ENCODE measurements at regions not wholly inside any gene's neighbourhood (a gene's known extent, or its start where the extent isn't known, plus 50 kb on each side); places are given as distances from the start of the nearest gene placed in this dataset.

DNA sequence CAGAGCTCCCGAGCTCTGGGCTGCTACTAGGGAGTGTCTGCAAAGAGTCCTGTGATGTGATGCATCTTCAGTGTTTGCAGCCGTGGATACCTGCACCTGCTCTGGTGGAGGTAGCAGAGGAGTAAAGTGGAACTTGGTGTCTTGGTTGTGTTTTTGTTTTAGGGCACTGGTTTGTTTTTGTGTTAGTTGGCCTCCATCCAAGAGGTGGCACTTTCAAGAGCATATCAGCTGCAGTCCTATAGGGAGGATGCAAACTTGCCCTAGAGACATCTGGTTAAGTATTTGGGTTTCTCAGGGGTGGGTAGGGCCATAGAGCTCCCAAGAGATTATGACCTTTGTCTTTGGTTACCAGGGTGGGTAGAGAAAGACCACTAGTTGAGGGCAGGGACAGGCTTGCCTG lies 1249.0 kb upstream of the FAM98A start:
- Histone ChIP-seq H3K36me3 (ENCODE audit: control insufficient read depth, insufficient read depth, low read length) (no peaks in the 10 kb centered on the region), H3K27ac (ENCODE audit: low read length) (no peak overlapping the region), H3K9me3 (ENCODE audit: control insufficient read depth, insufficient read depth, low read length) (no peaks in the 10 kb centered on the region), H3K4me1 (ENCODE audit: control insufficient read depth, insufficient read depth, low read length) (no peaks in the 10 kb centered on the region; the same call in 1 of the 2 replicates), H3K4me3 (ENCODE audit: low read length) (no peak overlapping the region), H3K27me3 (ENCODE audit: control insufficient read depth, insufficient read depth, low read length) (no peaks in the 10 kb centered on the region)
- no CpG with 5 or more reads among the region's 2 CpGs for WGBS (ENCODE audit: insufficient coverage, insufficient read length)
- DNase-seq (ENCODE audit: low read depth, low spot score): no peak

DNA sequence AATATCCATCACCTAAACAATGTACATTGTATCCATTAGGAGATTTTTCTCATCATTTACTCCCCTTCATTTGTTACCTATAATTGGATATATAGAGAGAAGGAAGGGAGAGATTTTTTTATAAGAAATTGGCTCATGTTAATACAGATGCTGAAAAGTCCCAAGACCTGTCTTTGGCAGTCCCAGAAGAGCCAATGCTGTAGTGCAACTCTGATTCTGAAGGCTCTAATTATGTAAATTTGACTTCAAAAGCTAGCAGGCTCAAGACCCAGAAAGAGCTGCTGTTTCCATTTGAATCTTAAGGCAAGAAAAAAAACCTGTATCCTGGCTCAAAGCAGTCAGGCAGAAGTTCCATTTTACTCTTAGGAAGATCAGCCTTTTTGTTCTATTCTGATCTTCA lies 1245.5 kb upstream of the FAM98A start:
- Histone ChIP-seq H3K9me3 (ENCODE audit: control insufficient read depth, insufficient read depth, low read length) (no peaks in the 10 kb centered on the region), H3K4me3 (ENCODE audit: low read length) (no peak overlapping the region), H3K27me3 (ENCODE audit: control insufficient read depth, insufficient read depth, low read length) (no peaks in the 10 kb centered on the region), H3K27ac (ENCODE audit: low read length) (no peak overlapping the region), H3K36me3 (ENCODE audit: control insufficient read depth, insufficient read depth, low read length) (no peaks in the 10 kb centered on the region), H3K4me1 (ENCODE audit: control insufficient read depth, insufficient read depth, low read length) (no peaks in the 10 kb centered on the region; the same call in 1 of the 2 replicates)
- DNase-seq (ENCODE audit: low read depth, low spot score): no peak

GRCh38 chr2:34838408-34838807 lies 1239.3 kb upstream of the FAM98A start:
- no peak overlapping the region for H3K27ac ChIP-seq (ENCODE audit: low read length)
- DNase-seq (ENCODE audit: low read depth, low spot score): no peak
- no peaks in the 10 kb centered on the region for H3K27me3 ChIP-seq (ENCODE audit: control insufficient read depth, insufficient read depth, low read length)
- no peak overlapping the region for H3K4me3 ChIP-seq (ENCODE audit: low read length)
- H3K9me3 ChIP-seq (ENCODE audit: control insufficient read depth, insufficient read depth, low read length): no peaks in the 10 kb centered on the region
- H3K36me3 ChIP-seq (ENCODE audit: control insufficient read depth, insufficient read depth, low read length): no peaks in the 10 kb centered on the region
- H3K4me1 ChIP-seq (ENCODE audit: control insufficient read depth, insufficient read depth, low read length): no peaks in the 10 kb centered on the region
- WGBS (ENCODE audit: insufficient coverage, insufficient read length): no CpG with 5 or more reads among the region's 3 CpGs

DNA sequence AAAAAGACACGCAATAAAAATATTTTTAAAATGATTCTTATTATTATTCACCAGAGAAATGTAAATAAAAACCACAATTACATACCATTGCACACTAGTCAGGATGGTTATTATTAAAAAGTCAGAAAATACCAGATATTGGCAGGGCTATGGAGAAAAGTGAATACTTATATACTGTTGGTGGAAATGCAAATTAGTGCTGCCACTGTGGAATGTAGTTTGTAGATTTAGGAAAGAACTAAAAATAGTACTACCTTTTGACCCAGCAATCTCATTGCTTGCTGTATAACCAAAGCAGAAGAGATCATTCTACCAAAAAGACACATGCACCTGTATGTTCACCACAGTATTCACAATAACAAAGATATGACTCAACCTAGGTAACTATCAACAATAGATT lies 1237.3 kb upstream of the FAM98A start:
- Histone ChIP-seq H3K36me3 (ENCODE audit: control insufficient read depth, insufficient read depth, low read length) (no peaks in the 10 kb centered on the region), H3K27me3 (ENCODE audit: control insufficient read depth, insufficient read depth, low read length) (no peaks in the 10 kb centered on the region), H3K4me3 (ENCODE audit: low read length) (no peak overlapping the region), H3K4me1 (ENCODE audit: control insufficient read depth, insufficient read depth, low read length) (no peaks in the 10 kb centered on the region; the same call in 1 of the 2 replicates), H3K9me3 (ENCODE audit: control insufficient read depth, insufficient read depth, low read length) (no peaks in the 10 kb centered on the region), H3K27ac (ENCODE audit: low read length) (no peak overlapping the region)
- no peak for DNase-seq (ENCODE audit: low read depth, low spot score)
- WGBS (ENCODE audit: insufficient coverage, insufficient read length): no CpG with 5 or more reads among the region's 1 CpG

- WGBS (ENCODE audit: insufficient coverage, insufficient read length): no CpG with 5 or more reads among the region's 4 CpGs
- H3K4me1 ChIP-seq (ENCODE audit: control insufficient read depth, insufficient read depth, low read length): peaks cover 4% of the 10 kb centered on the region; the same call in 1 of the 2 replicates
- no peak overlapping the region for H3K4me3 ChIP-seq (ENCODE audit: low read length)
- no peak overlapping the region for H3K27ac ChIP-seq (ENCODE audit: low read length)
- no peak for DNase-seq (ENCODE audit: low read depth, low spot score)
- no peaks in the 10 kb centered on the region for H3K9me3 ChIP-seq (ENCODE audit: control insufficient read depth, insufficient read depth, low read length)
- H3K27me3 ChIP-seq (ENCODE audit: control insufficient read depth, insufficient read depth, low read length): no peaks in the 10 kb centered on the region
- no peaks in the 10 kb centered on the region for H3K36me3 ChIP-seq (ENCODE audit: control insufficient read depth, insufficient read depth, low read length)
These were observed 1232.0 kb upstream of the FAM98A start for GRCh38 chr2:34831096-34831495.

- no peak overlapping the region for H3K27ac ChIP-seq (ENCODE audit: low read length)
- H3K36me3 ChIP-seq (ENCODE audit: control insufficient read depth, insufficient read depth, low read length): no peaks in the 10 kb centered on the region
These were observed 1229.4 kb upstream of the FAM98A start for GRCh38 chr2:34828481-34828880.

DNA sequence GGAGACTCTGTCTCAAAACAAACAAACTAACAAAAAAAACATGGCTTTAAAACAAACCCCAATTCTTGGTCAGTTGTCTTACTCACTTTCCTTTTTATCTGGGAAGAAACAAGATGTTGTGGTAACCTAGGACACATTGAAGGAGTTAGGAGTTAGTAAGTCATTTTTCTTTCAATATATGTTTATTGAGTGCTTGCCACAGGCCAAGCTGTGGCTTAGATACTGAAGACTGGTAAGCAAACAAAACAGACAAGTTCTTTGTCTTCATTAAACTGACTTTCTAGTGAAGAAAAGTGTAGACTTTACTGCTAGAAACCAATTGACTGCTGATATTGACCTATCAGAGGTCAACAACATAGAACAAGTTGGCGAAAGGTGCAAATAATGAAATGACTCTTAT lies 1228.3 kb upstream of the FAM98A start:
- no peak for DNase-seq (ENCODE audit: low read depth, low spot score)
- H3K36me3 ChIP-seq (ENCODE audit: control insufficient read depth, insufficient read depth, low read length): no peaks in the 10 kb centered on the region
- H3K4me3 ChIP-seq (ENCODE audit: low read length): no peak overlapping the region
- H3K27ac ChIP-seq (ENCODE audit: low read length): no peak overlapping the region
- no CpG with 5 or more reads among the region's 1 CpG for WGBS (ENCODE audit: insufficient coverage, insufficient read length)
- H3K4me1 ChIP-seq (ENCODE audit: control insufficient read depth, insufficient read depth, low read length): peaks cover 4% of the 10 kb centered on the region; the same call in 1 of the 2 replicates
- no peaks in the 10 kb centered on the region for H3K9me3 ChIP-seq (ENCODE audit: control insufficient read depth, insufficient read depth, low read length)
- no peaks in the 10 kb centered on the region for H3K27me3 ChIP-seq (ENCODE audit: control insufficient read depth, insufficient read depth, low read length)

More at GRCh38 chr2:34828481-34828880, 1229.4 kb upstream of the FAM98A start:
- DNase-seq (ENCODE audit: low read depth, low spot score): no peak
- peaks cover 4% of the 10 kb centered on the region; the same call in 1 of the 2 replicates for H3K4me1 ChIP-seq (ENCODE audit: control insufficient read depth, insufficient read depth, low read length)
- H3K9me3 ChIP-seq (ENCODE audit: control insufficient read depth, insufficient read depth, low read length): no peaks in the 10 kb centered on the region
- H3K4me3 ChIP-seq (ENCODE audit: low read length): no peak overlapping the region
- H3K27me3 ChIP-seq (ENCODE audit: control insufficient read depth, insufficient read depth, low read length): no peaks in the 10 kb centered on the region

- DNase-seq (ENCODE audit: low read depth, low spot score): no peak
- H3K27ac ChIP-seq (ENCODE audit: low read length): no peak overlapping the region
- H3K4me1 ChIP-seq (ENCODE audit: control insufficient read depth, insufficient read depth, low read length): no peaks in the 10 kb centered on the region
- WGBS (ENCODE audit: insufficient coverage, insufficient read length): no CpG with 5 or more reads among the region's 4 CpGs
- no peaks in the 10 kb centered on the region for H3K9me3 ChIP-seq (ENCODE audit: control insufficient read depth, insufficient read depth, low read length)
- H3K4me3 ChIP-seq (ENCODE audit: low read length): no peak overlapping the region
- no peaks in the 10 kb centered on the region for H3K36me3 ChIP-seq (ENCODE audit: control insufficient read depth, insufficient read depth, low read length)
- H3K27me3 ChIP-seq (ENCODE audit: control insufficient read depth, insufficient read depth, low read length): no peaks in the 10 kb centered on the region
These were observed 1226.6 kb upstream of the FAM98A start for GRCh38 chr2:34825686-34826085.

- Histone ChIP-seq H3K36me3 (ENCODE audit: control insufficient read depth, insufficient read depth, low read length) (no peaks in the 10 kb centered on the region), H3K4me3 (ENCODE audit: low read length) (no peak overlapping the region), H3K27me3 (ENCODE audit: control insufficient read depth, insufficient read depth, low read length) (no peaks in the 10 kb centered on the region), H3K27ac (ENCODE audit: low read length) (no peak overlapping the region), H3K9me3 (ENCODE audit: control insufficient read depth, insufficient read depth, low read length) (no peaks in the 10 kb centered on the region), H3K4me1 (ENCODE audit: control insufficient read depth, insufficient read depth, low read length) (no peaks in the 10 kb centered on the region)
- DNase-seq (ENCODE audit: low read depth, low spot score): no peak
- 100% methylated on average over 1 of the region's 3 CpGs for WGBS (ENCODE audit: insufficient coverage, insufficient read length)
These were observed 1223.5 kb upstream of the FAM98A start for GRCh38 chr2:34822616-34823015.

- Histone ChIP-seq H3K4me3 (ENCODE audit: low read length) (no peak overlapping the region), H3K27ac (ENCODE audit: low read length) (no peak overlapping the region), H3K36me3 (ENCODE audit: control insufficient read depth, insufficient read depth, low read length) (no peaks in the 10 kb centered on the region), H3K27me3 (ENCODE audit: control insufficient read depth, insufficient read depth, low read length) (no peaks in the 10 kb centered on the region), H3K9me3 (ENCODE audit: control insufficient read depth, insufficient read depth, low read length) (no peaks in the 10 kb centered on the region), H3K4me1 (ENCODE audit: control insufficient read depth, insufficient read depth, low read length) (no peaks in the 10 kb centered on the region)
- DNase-seq (ENCODE audit: low read depth, low spot score): no peak
- WGBS (ENCODE audit: insufficient coverage, insufficient read length): no CpG with 5 or more reads among the region's 4 CpGs
These were observed 1216.1 kb upstream of the FAM98A start for GRCh38 chr2:34815052-34815741.

DNA sequence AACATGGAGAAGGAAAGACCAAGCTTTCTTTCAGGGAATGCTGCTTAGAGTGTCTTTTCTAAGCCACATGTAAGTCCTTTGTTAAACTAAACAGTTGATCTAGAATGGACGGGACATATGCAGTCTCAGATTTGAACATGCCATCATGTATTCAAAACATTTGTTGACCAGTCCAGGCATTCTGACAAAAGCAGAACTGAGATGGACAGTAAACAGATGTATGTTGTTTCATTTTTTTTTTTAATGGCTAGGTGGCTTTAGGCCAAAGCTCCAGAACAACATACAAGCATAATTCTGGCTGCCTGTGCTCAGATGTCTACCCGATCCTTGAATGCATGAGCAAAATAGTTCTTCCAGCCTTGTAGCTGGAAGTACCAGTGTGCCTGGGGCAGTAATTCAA lies 1211.4 kb upstream of the FAM98A start:
- Histone ChIP-seq H3K36me3 (ENCODE audit: control insufficient read depth, insufficient read depth, low read length) (no peaks in the 10 kb centered on the region), H3K27me3 (ENCODE audit: control insufficient read depth, insufficient read depth, low read length) (no peaks in the 10 kb centered on the region), H3K4me1 (ENCODE audit: control insufficient read depth, insufficient read depth, low read length) (no peaks in the 10 kb centered on the region), H3K27ac (ENCODE audit: low read length) (no peak overlapping the region), H3K4me3 (ENCODE audit: low read length) (no peak overlapping the region), H3K9me3 (ENCODE audit: control insufficient read depth, insufficient read depth, low read length) (no peaks in the 10 kb centered on the region)
- DNase-seq (ENCODE audit: low read depth, low spot score): no peak
- no CpG with 5 or more reads among the region's 2 CpGs for WGBS (ENCODE audit: insufficient coverage, insufficient read length)

All from iPS DF 6.9 (cell line).